Thymus (tissue), 11 donors: ENCODE measurements at regions not wholly inside any gene's neighbourhood (a gene's known extent, or its start where the extent isn't known, plus 50 kb on each side); places are given as distances from the start of the nearest gene placed in this dataset.

ENCODE experiments used
- DNase-seq, 9 donors: peaks; one replicate each; pipeline ENCODE4 v3.0.0-alpha.2; 2013; ENCODE audit warnings: low spot score in 9 of 9, low read depth in 6 of 9, missing footprints in 1 of 9
- H3K27ac ChIP-seq, 2 donors: one replicate each; pipeline ENCODE4 v1.5.1; 2013; ENCODE audit warnings: control low read depth in 1 of 2, low read depth in 1 of 2, low read length in 1 of 2, mild to moderate bottlenecking in 1 of 2, moderate library complexity in 1 of 2
- H3K27me3 ChIP-seq, 2 donors: one replicate each; pipeline ENCODE4 v1.5.1; 2013; ENCODE audit warnings: low read length in 1 of 2; ENCODE audit not compliant: control insufficient read depth in 2 of 2, insufficient read depth in 1 of 2
- H3K36me3 ChIP-seq, 2 donors: one replicate each; pipeline ENCODE4 v1.5.1; 2013; ENCODE audit warnings: low read length in 1 of 2, mild to moderate bottlenecking in 1 of 2, moderate library complexity in 1 of 2; ENCODE audit not compliant: control insufficient read depth in 2 of 2, insufficient read depth in 2 of 2
- H3K4me1 ChIP-seq, 2 donors: one replicate each; pipeline ENCODE4 v1.5.1; 2013; ENCODE audit warnings: low read length in 2 of 2; ENCODE audit not compliant: control insufficient read depth in 2 of 2, insufficient read depth in 2 of 2
- H3K4me3 ChIP-seq, 2 donors: one replicate each; pipeline ENCODE4 v1.5.1; 2013; ENCODE audit warnings: low read length in 2 of 2, control low read depth in 1 of 2, mild to moderate bottlenecking in 1 of 2
- H3K9me3 ChIP-seq, 2 donors: one replicate each; pipeline ENCODE4 v1.5.1; 2013; ENCODE audit warnings: low read length in 1 of 2, mild to moderate bottlenecking in 1 of 2; ENCODE audit not compliant: control insufficient read depth in 2 of 2, insufficient read depth in 1 of 2
- WGBS: extraction: QIAGEN DNeasy Blood & Tissue Kit; methylation state at CpG from one replicate; pipeline ENCODE4 v1.1.7; 2013; 5-methylcytosine and 5-hydroxymethylcytosine counted together
- donor health status: healthy.

DNA sequence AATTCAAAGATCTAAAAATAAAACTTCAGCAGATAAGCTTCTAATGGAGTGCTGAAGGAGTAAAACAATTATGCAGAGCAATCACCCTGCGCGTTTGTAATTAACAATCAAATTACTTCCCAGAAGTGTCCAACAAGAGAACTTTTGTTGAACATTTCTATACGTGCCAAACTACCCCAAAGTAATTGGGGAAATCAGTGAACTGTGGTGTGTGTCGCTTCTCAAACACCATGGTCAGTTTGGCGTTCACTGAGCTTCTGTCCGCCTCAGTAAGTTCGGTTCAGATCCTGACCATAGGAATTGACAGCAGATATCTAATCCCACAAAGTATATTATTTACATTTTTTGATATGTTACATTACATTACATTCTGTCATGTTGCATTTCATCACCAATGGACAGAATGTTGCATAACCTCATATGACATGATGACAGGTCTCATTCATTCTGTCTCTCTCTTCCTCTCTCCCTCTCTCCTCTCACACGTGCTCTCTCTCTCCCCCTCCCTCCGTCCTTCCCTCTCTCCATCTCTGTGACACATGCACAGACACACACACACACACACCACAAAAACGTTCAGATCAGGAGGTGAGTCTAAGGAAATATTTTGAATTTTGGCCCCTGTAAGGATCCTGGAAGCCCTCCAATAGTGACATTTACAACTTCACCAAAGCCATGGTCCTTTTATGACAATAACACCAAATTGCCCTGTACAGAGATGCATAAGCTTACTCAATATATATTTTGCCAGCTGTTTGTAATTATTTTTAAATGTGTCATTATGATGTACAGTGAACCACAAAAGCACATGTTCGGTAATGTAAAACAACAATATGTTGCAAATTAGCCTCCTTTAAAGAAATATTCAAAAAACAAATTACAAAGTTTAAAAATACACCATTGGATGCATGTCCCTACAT, 269.2 kb downstream of the FIGN start:
- no peaks in the 10 kb centered on the region for H3K27me3 ChIP-seq
- no peaks in the 10 kb centered on the region for H3K9me3 ChIP-seq

GRCh38 chr2:163465440-163465839, 270.4 kb downstream of the FIGN start:
- Histone ChIP-seq H3K27me3 (no peaks in the 10 kb centered on the region), H3K4me1 (no peaks in the 10 kb centered on the region), H3K27ac (no peak overlapping the region), H3K36me3 (no peaks in the 10 kb centered on the region), H3K9me3 (no peaks in the 10 kb centered on the region), H3K4me3 (no peak overlapping the region)
- WGBS = 56% methylated on average over 2 of the region's 2 CpGs
- DNase-seq = no peak

More for the DNA sequence above, 269.2 kb downstream of the FIGN start:
- no peaks in the 10 kb centered on the region for H3K4me1 ChIP-seq
- no peak overlapping the region for H3K4me3 ChIP-seq
- WGBS = 77% methylated on average over 11 of the region's 11 CpGs
- H3K27ac ChIP-seq = no peak overlapping the region
- no peaks in the 10 kb centered on the region for H3K36me3 ChIP-seq
- no peak for DNase-seq

DNA sequence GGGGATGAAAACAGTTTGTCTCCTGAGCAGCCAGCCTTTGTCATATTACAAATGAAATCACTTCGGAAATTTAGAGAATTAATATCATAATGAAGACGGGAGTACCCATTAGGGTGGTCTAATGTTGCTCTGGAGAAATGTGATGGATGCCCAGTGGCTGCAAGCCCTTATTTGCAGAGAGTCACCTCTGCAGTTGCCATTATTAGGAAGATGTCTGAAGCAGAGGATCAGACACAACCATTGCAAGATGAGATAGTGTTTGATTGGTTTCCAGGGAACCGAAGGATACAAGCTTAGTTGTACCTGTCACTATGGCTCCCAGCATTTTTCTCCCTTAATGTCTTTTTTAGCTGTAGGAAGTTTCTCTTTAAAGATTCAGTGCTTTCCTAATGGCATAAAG, 272.4 kb downstream of the FIGN start:
- no peak overlapping the region for H3K4me3 ChIP-seq
- H3K27me3 ChIP-seq = no peaks in the 10 kb centered on the region
- DNase-seq = no peak
- no peaks in the 10 kb centered on the region for H3K9me3 ChIP-seq
- no peaks in the 10 kb centered on the region for H3K36me3 ChIP-seq
- WGBS = 97% methylated on average over 3 of the region's 3 CpGs
- no peak overlapping the region for H3K27ac ChIP-seq
- no peaks in the 10 kb centered on the region for H3K4me1 ChIP-seq

DNA sequence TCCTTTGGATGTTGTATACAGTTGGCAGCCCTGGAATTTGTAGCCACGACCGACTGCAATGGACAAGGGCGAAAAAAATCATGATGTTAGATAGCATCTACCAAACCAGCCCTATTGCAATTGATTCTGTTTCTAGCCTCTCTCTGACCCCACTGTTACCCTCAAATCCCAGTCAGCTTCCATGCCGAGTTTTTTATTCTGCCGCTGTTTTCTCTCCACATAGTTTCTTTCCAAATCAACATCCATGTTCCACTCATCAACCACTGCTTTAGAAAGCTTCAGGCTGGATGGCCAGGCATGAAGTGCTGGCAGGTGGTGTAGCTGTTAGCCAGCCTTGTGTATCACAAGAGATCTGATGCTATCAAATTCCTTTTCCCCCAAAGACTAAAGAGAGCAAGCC, 272.8 kb downstream of the FIGN start:
- no peak overlapping the region for H3K27ac ChIP-seq
- WGBS = 97% methylated on average over 5 of the region's 5 CpGs
- H3K9me3 ChIP-seq = no peaks in the 10 kb centered on the region
- H3K4me1 ChIP-seq = no peaks in the 10 kb centered on the region
- H3K36me3 ChIP-seq = no peaks in the 10 kb centered on the region
- DNase-seq = no peak
- H3K4me3 ChIP-seq = no peak overlapping the region
- no peaks in the 10 kb centered on the region for H3K27me3 ChIP-seq

DNA sequence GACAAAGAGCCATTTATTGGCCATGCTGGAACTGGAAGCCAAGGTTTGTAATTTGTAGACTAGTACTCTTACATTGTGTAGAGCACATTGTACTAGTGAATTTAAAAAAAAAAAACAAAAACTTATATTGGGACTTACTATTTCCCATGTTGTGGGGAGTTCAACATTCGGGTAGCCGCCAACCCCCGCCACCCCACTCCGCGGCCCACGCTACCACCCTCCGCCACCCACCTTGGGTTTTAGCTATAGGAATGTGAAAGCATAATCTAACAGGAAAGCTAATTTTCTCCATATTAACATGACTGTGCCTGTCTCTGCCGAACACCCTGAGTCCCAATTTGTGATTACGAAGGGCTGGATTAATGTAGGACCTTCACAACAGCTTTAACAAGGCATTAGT, 275.8 kb downstream of the FIGN start:
- Histone ChIP-seq H3K9me3 (no peaks in the 10 kb centered on the region), H3K36me3 (no peaks in the 10 kb centered on the region), H3K27ac (no peak overlapping the region), H3K4me1 (no peaks in the 10 kb centered on the region), H3K4me3 (no peak overlapping the region), H3K27me3 (no peaks in the 10 kb centered on the region)
- 96% methylated on average over 9 of the region's 9 CpGs for WGBS
- DNase-seq = no peak

GRCh38 chr2:163456953-163457743, 278.7 kb downstream of the FIGN start:
- DNase-seq = no peak
- Histone ChIP-seq H3K4me3 (no peak overlapping the region), H3K27ac (no peak overlapping the region), H3K27me3 (no peaks in the 10 kb centered on the region), H3K4me1 (no peaks in the 10 kb centered on the region), H3K9me3 (no peaks in the 10 kb centered on the region), H3K36me3 (no peaks in the 10 kb centered on the region)
- 90% methylated on average over 3 of the region's 3 CpGs for WGBS

GRCh38 chr2:163455815-163456214, 280.0 kb downstream of the FIGN start:
- no peak overlapping the region for H3K27ac ChIP-seq
- H3K27me3 ChIP-seq = no peaks in the 10 kb centered on the region
- H3K4me3 ChIP-seq = no peak overlapping the region
- H3K36me3 ChIP-seq = no peaks in the 10 kb centered on the region
- H3K9me3 ChIP-seq = no peaks in the 10 kb centered on the region
- DNase-seq = no peak
- H3K4me1 ChIP-seq = no peaks in the 10 kb centered on the region

DNA sequence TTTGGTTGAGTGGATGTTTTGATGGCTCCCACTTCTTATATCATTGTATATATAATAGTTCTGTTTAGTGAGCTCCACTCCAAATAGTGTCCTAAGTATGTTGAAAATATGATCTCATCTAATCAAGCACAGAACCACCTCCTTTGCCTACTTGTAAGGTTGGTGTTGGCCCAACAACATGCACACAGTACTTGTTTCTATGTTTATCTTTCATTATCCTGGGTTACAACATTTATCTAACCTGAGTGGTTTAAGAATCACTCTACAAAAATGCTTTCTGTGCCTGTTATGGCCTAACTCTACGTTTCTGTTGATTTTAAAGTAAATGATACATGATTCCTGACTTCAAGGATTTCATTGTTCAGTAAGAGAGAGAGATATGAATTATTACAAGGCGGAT, 281.9 kb downstream of the FIGN start:
- H3K36me3 ChIP-seq = no peaks in the 10 kb centered on the region
- H3K27me3 ChIP-seq = no peaks in the 10 kb centered on the region
- no peaks in the 10 kb centered on the region for H3K9me3 ChIP-seq
- WGBS = 59% methylated on average over 2 of the region's 2 CpGs
- H3K4me3 ChIP-seq = no peak overlapping the region
- H3K4me1 ChIP-seq = no peaks in the 10 kb centered on the region
- H3K27ac ChIP-seq = no peak overlapping the region
- no peak for DNase-seq

DNA sequence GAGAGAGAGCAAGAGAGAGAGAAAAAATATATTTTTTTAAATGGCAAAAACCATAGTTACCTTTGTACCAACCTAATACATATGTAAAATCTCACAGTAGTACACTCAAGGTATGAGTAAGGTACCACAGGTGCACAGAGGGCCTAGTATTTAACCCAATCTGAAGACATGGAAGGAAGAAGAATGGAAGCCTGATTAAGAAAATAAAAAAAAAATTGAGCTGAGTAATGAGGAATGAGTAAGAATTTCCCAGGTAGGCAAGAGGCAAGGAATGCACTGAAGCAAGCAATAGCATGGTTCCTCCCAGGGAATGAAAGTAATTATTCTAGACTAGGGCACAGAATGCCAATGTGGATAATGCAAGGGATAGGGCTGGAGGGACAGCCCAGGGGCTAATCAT, 294.2 kb downstream of the FIGN start:
- no peaks in the 10 kb centered on the region for H3K4me1 ChIP-seq
- H3K27me3 ChIP-seq = no peaks in the 10 kb centered on the region
- no peak for DNase-seq
- H3K27ac ChIP-seq = no peak overlapping the region
- H3K4me3 ChIP-seq = no peak overlapping the region
- H3K9me3 ChIP-seq = no peaks in the 10 kb centered on the region
- no peaks in the 10 kb centered on the region for H3K36me3 ChIP-seq
